Activated CD8-positive, alpha-beta T cell treated with anti-CD3 and anti-CD28 coated beads for 36 hours (primary cell): ENCODE measurements at regions not wholly inside any gene's neighbourhood (a gene's known extent, or its start where the extent isn't known, plus 50 kb on each side); places are given as distances from the start of the nearest gene placed in this dataset.

ENCODE experiments used
- ATAC-seq: fragments of 200-7000 bp; cut with Tn5 transposase; one replicate; pipeline ENCODE4 v1.10.0; 2021; ENCODE audit warnings: mild to moderate bottlenecking, moderate library complexity
- CTCF ChIA-PET: fragments of 350-600 bp; sonication (Branson Sonifier 250); formaldehyde crosslinking; loops from one replicate; lab custom pipeline; 2021; ENCODE audit warnings: antibody characterized with exemption; lab: Charles Lee
- POLR2A ChIA-PET: fragments of 350-600 bp; sonication (Branson Sonifier 250); formaldehyde crosslinking; loops from one replicate; lab custom pipeline; 2021; ENCODE audit warnings: antibody characterized with exemption; lab: Charles Lee
- DNase-seq: peaks from one replicate; pipeline ENCODE4 v3.0.0-alpha.2; 2020
- H3K27ac Mint-ChIP-seq: one replicate; pipeline ENCODE4 v1.8.0; 2021; ENCODE audit warnings: mild to moderate bottlenecking, mixed read lengths
- H3K27me3 Mint-ChIP-seq: one replicate; pipeline ENCODE4 v1.8.0; 2021; ENCODE audit warnings: mixed read lengths
- H3K36me3 Mint-ChIP-seq: one replicate; pipeline ENCODE4 v1.8.0; 2021; ENCODE audit warnings: low read depth, mixed read lengths
- H3K4me1 Mint-ChIP-seq: one replicate; pipeline ENCODE4 v1.8.0; 2021; ENCODE audit warnings: low read depth, mixed read lengths
- H3K4me3 Mint-ChIP-seq: one replicate; pipeline ENCODE4 v1.8.0; 2021; ENCODE audit warnings: mild to moderate bottlenecking, moderate library complexity, mixed read lengths
- H3K9me3 Mint-ChIP-seq: one replicate; pipeline ENCODE4 v1.8.0; 2021; ENCODE audit warnings: mixed read lengths
- intact Hi-C: fragments of 100-400 bp; cut with micrococcal nuclease; formaldehyde crosslinking; loops from one replicate; pipeline ENCODE4 v1.10.0; 2022
- TF ChIP-seq, protein P1 (sequence below): fragments of 200-600 bp; IDR thresholded peaks from one replicate; pipeline ENCODE4 v1.8.0; 2022; ENCODE audit warnings: antibody characterized with exemption, mild to moderate bottlenecking

DNA sequence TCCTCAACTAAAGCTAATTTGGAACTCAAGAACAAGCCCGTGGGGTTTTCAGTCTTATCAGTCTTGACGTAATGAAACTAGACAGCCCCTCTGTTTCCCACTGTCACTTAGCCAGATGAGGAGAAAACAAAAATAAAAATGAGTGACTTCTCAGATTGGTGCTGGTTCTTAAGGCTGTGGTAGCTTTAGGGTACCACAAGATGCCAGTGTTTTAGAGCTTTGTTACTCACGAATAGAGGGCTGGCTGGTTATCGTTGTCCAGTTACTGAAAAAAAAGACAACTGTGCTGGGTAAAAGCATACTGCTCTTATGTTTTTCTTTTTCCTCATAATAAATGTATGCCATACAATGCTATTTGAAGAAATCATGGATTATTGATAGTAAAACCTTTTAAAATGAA is 796.7 kb downstream of the RAPGEF2 start:
- H3K9me3 Mint-ChIP-seq: peaks cover 9% of the 10 kb centered on the region
- no peak overlapping the region for H3K4me3 Mint-ChIP-seq
- no peaks in the 10 kb centered on the region for H3K36me3 Mint-ChIP-seq
- no peaks in the 10 kb centered on the region for H3K27me3 Mint-ChIP-seq
- DNase-seq (no peak), ATAC-seq (no peak)
- ChIA-PET CTCF (no interaction called here), POLR2A (no interaction called here)
- no peaks in the 10 kb centered on the region for H3K4me1 Mint-ChIP-seq
- intact Hi-C loops: no loop called here
- TF ChIP-seq, protein P1, sequence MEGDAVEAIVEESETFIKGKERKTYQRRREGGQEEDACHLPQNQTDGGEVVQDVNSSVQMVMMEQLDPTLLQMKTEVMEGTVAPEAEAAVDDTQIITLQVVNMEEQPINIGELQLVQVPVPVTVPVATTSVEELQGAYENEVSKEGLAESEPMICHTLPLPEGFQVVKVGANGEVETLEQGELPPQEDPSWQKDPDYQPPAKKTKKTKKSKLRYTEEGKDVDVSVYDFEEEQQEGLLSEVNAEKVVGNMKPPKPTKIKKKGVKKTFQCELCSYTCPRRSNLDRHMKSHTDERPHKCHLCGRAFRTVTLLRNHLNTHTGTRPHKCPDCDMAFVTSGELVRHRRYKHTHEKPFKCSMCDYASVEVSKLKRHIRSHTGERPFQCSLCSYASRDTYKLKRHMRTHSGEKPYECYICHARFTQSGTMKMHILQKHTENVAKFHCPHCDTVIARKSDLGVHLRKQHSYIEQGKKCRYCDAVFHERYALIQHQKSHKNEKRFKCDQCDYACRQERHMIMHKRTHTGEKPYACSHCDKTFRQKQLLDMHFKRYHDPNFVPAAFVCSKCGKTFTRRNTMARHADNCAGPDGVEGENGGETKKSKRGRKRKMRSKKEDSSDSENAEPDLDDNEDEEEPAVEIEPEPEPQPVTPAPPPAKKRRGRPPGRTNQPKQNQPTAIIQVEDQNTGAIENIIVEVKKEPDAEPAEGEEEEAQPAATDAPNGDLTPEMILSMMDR: no peak
- no peak overlapping the region for H3K27ac Mint-ChIP-seq

DNA sequence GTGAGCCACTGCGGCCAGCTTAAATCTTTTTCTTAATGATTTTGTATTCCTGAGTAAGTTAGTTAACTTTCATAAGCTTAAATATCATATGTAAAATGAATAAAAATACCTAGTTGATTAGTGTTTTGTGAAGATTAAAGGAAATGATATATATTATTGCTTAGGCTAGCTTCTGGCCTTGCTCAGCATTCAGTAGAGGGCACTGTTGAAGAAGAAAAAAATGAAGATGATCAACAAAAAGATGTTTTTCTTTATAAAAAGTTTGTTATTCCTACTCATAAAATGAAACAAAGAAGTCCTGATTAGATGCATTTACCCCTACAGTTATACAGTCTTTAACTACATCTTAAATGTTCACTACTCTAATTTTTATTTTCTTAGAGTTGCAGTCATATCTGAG is 797.7 kb downstream of the RAPGEF2 start:
- TF ChIP-seq, protein P1: no peak
- Mint-ChIP-seq H3K27me3 (no peaks in the 10 kb centered on the region), H3K4me1 (no peaks in the 10 kb centered on the region), H3K4me3 (no peak overlapping the region), H3K36me3 (no peaks in the 10 kb centered on the region), H3K27ac (no peak overlapping the region), H3K9me3 (peaks cover 6% of the 10 kb centered on the region)
- intact Hi-C loops: no loop called here
- ChIA-PET CTCF (no interaction called here), POLR2A (no interaction called here)
- ATAC-seq (no peak), DNase-seq (no peak)

DNA sequence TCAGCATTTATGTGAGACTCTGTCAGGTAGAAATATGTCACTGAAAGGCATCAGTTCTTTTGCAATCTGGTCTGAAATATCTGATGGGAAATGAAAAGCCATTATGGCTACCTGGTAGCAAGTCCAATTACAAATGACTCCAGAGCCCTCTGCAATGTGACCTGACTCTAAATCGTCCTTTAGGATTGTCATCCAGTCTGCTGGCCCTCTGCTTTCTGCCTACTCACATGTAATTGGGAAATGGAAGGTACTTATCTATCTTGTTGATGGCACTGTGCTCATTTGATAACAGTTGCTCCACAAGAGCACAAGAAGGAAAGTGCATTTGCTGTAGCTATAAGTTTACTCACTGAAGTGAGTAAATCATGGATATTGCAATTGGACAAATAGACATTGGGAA is 799.8 kb downstream of the RAPGEF2 start:
- Mint-ChIP-seq H3K4me1 (no peaks in the 10 kb centered on the region), H3K27me3 (no peaks in the 10 kb centered on the region), H3K9me3 (peaks cover 2% of the 10 kb centered on the region), H3K4me3 (no peak overlapping the region), H3K27ac (no peak overlapping the region), H3K36me3 (no peaks in the 10 kb centered on the region)
- ATAC-seq (no peak), DNase-seq (no peak)
- POLR2A ChIA-PET: no interaction called here
- intact Hi-C loops: no loop called here
- CTCF ChIA-PET: no interaction called here
- TF ChIP-seq, protein P1: no peak

DNA sequence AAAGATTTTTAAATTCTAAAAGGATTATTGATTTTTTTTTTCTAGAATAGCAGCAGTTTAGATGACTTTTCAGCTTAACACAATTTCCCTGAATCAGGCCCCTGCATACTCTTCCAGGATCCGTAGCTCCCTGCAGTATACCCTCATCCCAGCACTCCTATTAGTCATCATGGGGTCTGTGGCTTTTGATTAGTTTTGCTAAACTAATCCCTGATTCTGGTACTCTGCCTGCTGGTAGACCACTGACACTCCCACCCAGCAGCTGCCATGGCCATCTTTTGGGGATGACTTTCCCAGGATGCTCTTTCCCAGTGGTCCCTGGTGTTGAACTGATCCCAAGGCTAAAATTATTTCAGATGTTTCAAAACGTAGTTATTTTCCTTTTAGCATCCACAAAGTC is 802.0 kb downstream of the RAPGEF2 start:
- Mint-ChIP-seq H3K4me3 (no peak overlapping the region), H3K4me1 (no peaks in the 10 kb centered on the region), H3K36me3 (no peaks in the 10 kb centered on the region), H3K27ac (no peak overlapping the region), H3K27me3 (no peaks in the 10 kb centered on the region), H3K9me3 (no peaks in the 10 kb centered on the region)
- TF ChIP-seq, protein P1: no peak
- intact Hi-C loops: no loop called here
- ATAC-seq (no peak), DNase-seq (no peak)
- ChIA-PET POLR2A (no interaction called here), CTCF (no interaction called here)

DNA sequence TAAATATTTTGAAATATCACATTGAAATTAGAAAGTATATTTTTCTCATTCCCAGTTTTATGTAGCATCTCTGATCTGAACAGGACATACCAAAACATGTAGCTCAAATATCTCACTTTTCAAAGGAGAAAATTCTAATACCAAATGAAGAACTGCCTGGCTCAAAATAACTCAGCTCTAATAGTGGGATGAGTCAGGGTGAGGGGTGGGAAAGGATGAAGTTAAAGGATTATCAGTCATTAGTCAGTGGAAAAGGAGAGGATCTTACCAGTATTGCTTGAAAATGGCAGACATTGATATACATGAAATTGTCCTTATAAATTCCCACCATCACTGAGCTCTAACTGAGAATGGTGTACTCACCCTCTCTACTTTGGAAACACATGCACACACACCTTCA is 803.2 kb downstream of the RAPGEF2 start:
- TF ChIP-seq, protein P1: no peak
- CTCF ChIA-PET: no interaction called here
- H3K9me3 Mint-ChIP-seq: no peaks in the 10 kb centered on the region
- ATAC-seq (no peak), DNase-seq (no peak)
- POLR2A ChIA-PET: no interaction called here
- H3K36me3 Mint-ChIP-seq: no peaks in the 10 kb centered on the region
- no peaks in the 10 kb centered on the region for H3K27me3 Mint-ChIP-seq
- H3K4me1 Mint-ChIP-seq: no peaks in the 10 kb centered on the region
- H3K4me3 Mint-ChIP-seq: no peak overlapping the region
- H3K27ac Mint-ChIP-seq: no peak overlapping the region
- intact Hi-C loops: no loop called here
